Sigmoid colon (tissue), 6 donors: ENCODE measurements at regions not wholly inside any gene's neighbourhood (a gene's known extent, or its start where the extent isn't known, plus 50 kb on each side); places are given as distances from the start of the nearest gene placed in this dataset.

Source experiments
- DNase-seq: peaks from one replicate; pipeline ENCODE4 v3.0.0-alpha.2; 2019
- H3K27ac ChIP-seq, 4 donors: fragments of 200-600 bp; sonication (generic); one replicate each; pipeline ENCODE4 v1.5.1; 2016 to 2019; ENCODE audit warnings: mild to moderate bottlenecking in 1 of 4
- H3K27me3 ChIP-seq, 3 donors: fragments of 200-600 bp; sonication (generic); one replicate each; pipeline ENCODE4 v1.5.1; 2019; ENCODE audit warnings: mild to moderate bottlenecking in 1 of 3
- H3K36me3 ChIP-seq, 4 donors: fragments of 200-600 bp; sonication (generic); one replicate each; pipeline ENCODE4 v1.5.1; 2016 to 2019
- H3K4me1 ChIP-seq, 4 donors: fragments of 200-600 bp; sonication (generic); one replicate each; pipeline ENCODE4 v1.5.1; 2017 to 2019
- H3K4me3 ChIP-seq, 4 donors: fragments of 200-600 bp; sonication (generic); one replicate each; pipeline ENCODE4 v1.5.1; 2017 to 2019; ENCODE audit warnings: mild to moderate bottlenecking in 2 of 4, moderate library complexity in 1 of 4
- H3K9me3 ChIP-seq, 4 donors: fragments of 200-600 bp in 3 of 4; sonication (generic) in 3 of 4; one replicate each; pipeline versions ENCODE4 v1.5.1 to v1.6.1; 2013 to 2019
- EP300 ChIP-seq, 4 donors: sonication (generic); formaldehyde crosslinking; IDR thresholded peaks; one replicate each; pipeline ENCODE4 v1.6.1; 2017; ENCODE audit warnings: antibody characterized with exemption in 4 of 4
- POLR2A ChIP-seq, 2 donors: fragments of 450-650 bp; IDR thresholded peaks; one replicate each; pipeline ENCODE4 v1.6.1; 2016; ENCODE audit warnings: antibody characterized with exemption in 2 of 2, mild to moderate bottlenecking in 2 of 2, moderate library complexity in 2 of 2
- POLR2AphosphoS5 ChIP-seq, 4 donors: sonication (generic); formaldehyde crosslinking; IDR thresholded peaks; one replicate each; pipeline ENCODE4 v1.6.1; 2017; ENCODE audit warnings: antibody characterized with exemption in 4 of 4
- WGBS, 2 donors: extraction: QIAGEN DNeasy Blood & Tissue Kit; methylation state at CpG; one replicate each; pipeline ENCODE4 v1.1.7; 2013; 5-methylcytosine and 5-hydroxymethylcytosine counted together
- intact Hi-C: fragments of 100-400 bp; cut with DNase I; formaldehyde crosslinking; loops from one replicate; pipeline ENCODE4 v1.15.1; 2023
- TF ChIP-seq, protein P1 (sequence below), 4 experiments: fragments of 450-650 bp in 3 of 4; fragments of 200-600 bp in 1 of 4; IDR thresholded peaks; one replicate each; pipeline ENCODE4 v1.5.1; 2016 to 2019; ENCODE audit warnings: antibody characterized with exemption in 4 of 4, mild to moderate bottlenecking in 3 of 4, moderate library complexity in 2 of 4
- donor health status: healthy with polysubstance abuse.
- donor health status: healthy.

DNA sequence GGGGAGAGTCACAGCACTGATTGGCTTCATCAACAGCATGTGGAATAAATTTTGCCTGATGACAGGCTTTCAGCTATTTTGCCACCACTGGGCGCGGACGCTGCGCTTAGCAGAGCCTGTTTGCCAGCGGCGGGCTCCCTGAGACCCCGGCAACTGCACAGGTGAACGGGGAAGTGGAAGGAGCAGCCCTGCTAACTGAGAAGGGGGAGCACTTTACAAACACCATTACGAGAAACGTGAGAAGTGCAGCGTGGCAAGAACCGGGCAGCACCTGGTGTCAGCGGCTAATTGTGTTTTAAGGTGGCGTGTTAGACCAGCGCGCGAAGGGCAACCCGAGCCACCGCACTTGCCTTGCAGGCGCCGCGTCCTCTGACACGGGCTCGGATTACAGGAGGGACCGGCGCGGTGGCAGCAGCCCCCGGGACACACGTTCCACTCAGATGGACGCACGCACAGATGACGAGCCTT lies 307.8 kb upstream of the ARRDC4 start:
- peak overlapping the region in 2 of 4 donors; percentile 21 to 24 for H3K4me3 ChIP-seq
- peaks cover 0 to 19% (median 0%) of the 10 kb centered on the region in 3 donors for H3K27me3 ChIP-seq
- H3K27ac ChIP-seq = no peak overlapping the region

DNA sequence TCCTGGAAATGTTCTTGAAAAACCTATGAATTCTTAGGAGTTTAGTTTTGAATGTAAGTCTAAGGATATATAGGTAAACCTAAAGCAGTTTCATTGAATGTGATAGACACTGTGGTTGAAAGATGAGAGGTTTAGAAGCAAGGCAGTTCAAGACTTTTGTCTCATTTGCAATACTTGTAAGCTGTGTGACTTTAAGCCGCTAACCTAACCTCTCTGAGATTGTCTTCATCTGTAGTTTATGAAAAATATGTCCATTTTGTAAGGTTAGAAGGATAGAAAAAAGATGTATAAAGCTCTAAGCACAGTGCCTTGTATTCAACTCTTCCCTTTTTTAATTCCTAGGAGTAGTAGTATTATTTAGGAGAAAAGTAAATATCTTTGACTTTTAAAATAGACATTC lies 306.6 kb upstream of the ARRDC4 start:
- H3K27me3 ChIP-seq = peaks cover 0 to 19% (median 0%) of the 10 kb centered on the region in 3 donors

More for the DNA sequence above, 307.8 kb upstream of the ARRDC4 start:
- intact Hi-C loops = no loop called here
- no peak for TF ChIP-seq POLR2A (IDR thresholded peaks at IDR 0.05)
- TF ChIP-seq, protein P1, sequence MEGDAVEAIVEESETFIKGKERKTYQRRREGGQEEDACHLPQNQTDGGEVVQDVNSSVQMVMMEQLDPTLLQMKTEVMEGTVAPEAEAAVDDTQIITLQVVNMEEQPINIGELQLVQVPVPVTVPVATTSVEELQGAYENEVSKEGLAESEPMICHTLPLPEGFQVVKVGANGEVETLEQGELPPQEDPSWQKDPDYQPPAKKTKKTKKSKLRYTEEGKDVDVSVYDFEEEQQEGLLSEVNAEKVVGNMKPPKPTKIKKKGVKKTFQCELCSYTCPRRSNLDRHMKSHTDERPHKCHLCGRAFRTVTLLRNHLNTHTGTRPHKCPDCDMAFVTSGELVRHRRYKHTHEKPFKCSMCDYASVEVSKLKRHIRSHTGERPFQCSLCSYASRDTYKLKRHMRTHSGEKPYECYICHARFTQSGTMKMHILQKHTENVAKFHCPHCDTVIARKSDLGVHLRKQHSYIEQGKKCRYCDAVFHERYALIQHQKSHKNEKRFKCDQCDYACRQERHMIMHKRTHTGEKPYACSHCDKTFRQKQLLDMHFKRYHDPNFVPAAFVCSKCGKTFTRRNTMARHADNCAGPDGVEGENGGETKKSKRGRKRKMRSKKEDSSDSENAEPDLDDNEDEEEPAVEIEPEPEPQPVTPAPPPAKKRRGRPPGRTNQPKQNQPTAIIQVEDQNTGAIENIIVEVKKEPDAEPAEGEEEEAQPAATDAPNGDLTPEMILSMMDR (IDR thresholded peaks at IDR 0.05) = no peak
- no peak for TF ChIP-seq POLR2AphosphoS5 (IDR thresholded peaks at IDR 0.05)
- no peak for TF ChIP-seq EP300 (IDR thresholded peaks at IDR 0.05)
- WGBS, 2 donors = 9 to 19% methylated on average over 32 of the region's 32 CpGs
- Histone ChIP-seq H3K9me3 (no peaks in the 10 kb centered on the region), H3K36me3 (no peaks in the 10 kb centered on the region), H3K4me1 (peaks cover 0 to 8% (median 4%) of the 10 kb centered on the region in 4 donors)
- no peak for DNase-seq

DNA sequence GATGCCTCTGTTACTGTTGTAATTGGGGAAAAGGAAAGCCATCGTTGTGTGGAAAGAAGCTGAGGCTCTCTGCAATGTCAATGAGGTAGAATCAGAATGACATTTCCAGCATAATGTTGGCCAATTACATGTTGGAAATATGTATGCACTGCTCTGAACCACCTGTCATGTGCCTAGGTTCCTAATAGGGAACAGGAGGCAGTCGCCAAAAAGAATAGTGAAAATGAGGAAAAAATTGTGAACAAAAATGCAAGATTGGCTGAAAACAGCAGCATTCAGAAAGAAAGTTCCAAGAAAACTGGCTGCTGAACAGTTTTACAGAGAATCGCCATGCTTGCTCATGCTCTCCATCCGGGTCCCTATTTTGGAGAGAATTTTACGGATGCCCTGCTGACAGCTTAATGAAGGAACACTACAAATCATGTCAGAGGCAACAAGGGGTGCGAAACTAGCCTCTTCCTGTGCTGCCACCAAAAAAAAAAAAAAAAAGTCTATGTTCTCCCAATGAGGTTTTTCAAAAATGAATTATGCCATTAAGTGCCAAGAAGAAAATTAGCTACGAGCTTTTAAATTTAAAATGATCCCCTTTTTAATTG lies 305.9 kb upstream of the ARRDC4 start:
- Histone ChIP-seq H3K36me3 (no peaks in the 10 kb centered on the region), H3K4me3 (no peak overlapping the region), H3K9me3 (no peaks in the 10 kb centered on the region), H3K27ac (no peak overlapping the region), H3K4me1 (peaks cover 0 to 8% (median 4%) of the 10 kb centered on the region in 4 donors), H3K27me3 (peaks cover 0 to 19% (median 0%) of the 10 kb centered on the region in 3 donors)
- WGBS, 2 donors = 35 to 78% methylated on average over 7 of the region's 7 CpGs
- TF ChIP-seq EP300 (IDR thresholded peaks at IDR 0.05) (no peak), POLR2A (IDR thresholded peaks at IDR 0.05) (no peak), POLR2AphosphoS5 (IDR thresholded peaks at IDR 0.05) (no peak)
- TF ChIP-seq, protein P1 (IDR thresholded peaks at IDR 0.05) = no peak
- no peak for DNase-seq
- intact Hi-C loops = no loop called here

More for the DNA sequence above, 306.6 kb upstream of the ARRDC4 start:
- Histone ChIP-seq H3K4me3 (no peak overlapping the region), H3K36me3 (no peaks in the 10 kb centered on the region), H3K9me3 (no peaks in the 10 kb centered on the region), H3K4me1 (peaks cover 0 to 8% (median 4%) of the 10 kb centered on the region in 4 donors), H3K27ac (no peak overlapping the region)
- 93 to 97% methylated on average over 1 of the region's 1 CpG for whole genome bisulfite sequencing, 2 donors
- TF ChIP-seq POLR2AphosphoS5 (IDR thresholded peaks at IDR 0.05) (no peak), POLR2A (IDR thresholded peaks at IDR 0.05) (no peak), EP300 (IDR thresholded peaks at IDR 0.05) (no peak)
- TF ChIP-seq, protein P1 (IDR thresholded peaks at IDR 0.05) = no peak
- no peak for DNase-seq
- intact Hi-C loops = no loop called here

DNA sequence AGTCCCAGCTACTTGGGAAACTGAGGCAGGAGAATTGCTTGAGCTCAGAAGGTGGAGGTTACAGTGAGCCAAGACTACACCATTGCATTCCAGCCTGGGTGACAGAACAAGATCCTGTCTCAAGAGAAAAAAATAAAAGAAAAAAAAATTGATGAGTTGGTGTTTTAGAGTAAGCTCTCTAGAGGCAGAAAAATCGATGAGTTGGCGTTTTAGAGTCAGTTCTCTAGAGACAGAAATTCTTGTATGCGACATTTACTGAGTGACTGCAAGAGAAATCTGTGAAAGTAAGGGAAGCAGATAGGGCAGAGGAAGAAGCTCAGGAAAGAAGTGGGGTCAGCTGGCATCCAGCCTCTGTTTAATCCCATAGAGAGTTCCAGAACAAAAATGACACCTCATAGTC lies 298.7 kb upstream of the ARRDC4 start:
- Histone ChIP-seq H3K36me3 (no peaks in the 10 kb centered on the region), H3K27me3 (no peaks in the 10 kb centered on the region), H3K4me1 (no peaks in the 10 kb centered on the region), H3K4me3 (no peak overlapping the region), H3K27ac (no peak overlapping the region), H3K9me3 (no peaks in the 10 kb centered on the region)
- 72 to 94% methylated on average over 3 of the region's 3 CpGs for WGBS, 2 donors
- intact Hi-C loops = no loop called here
- TF ChIP-seq POLR2A (IDR thresholded peaks at IDR 0.05) = no peak
- no peak for TF ChIP-seq EP300 (IDR thresholded peaks at IDR 0.05)
- no peak for TF ChIP-seq POLR2AphosphoS5 (IDR thresholded peaks at IDR 0.05)
- TF ChIP-seq, protein P1 (IDR thresholded peaks at IDR 0.05) = no peak
- DNase-seq = no peak

DNA sequence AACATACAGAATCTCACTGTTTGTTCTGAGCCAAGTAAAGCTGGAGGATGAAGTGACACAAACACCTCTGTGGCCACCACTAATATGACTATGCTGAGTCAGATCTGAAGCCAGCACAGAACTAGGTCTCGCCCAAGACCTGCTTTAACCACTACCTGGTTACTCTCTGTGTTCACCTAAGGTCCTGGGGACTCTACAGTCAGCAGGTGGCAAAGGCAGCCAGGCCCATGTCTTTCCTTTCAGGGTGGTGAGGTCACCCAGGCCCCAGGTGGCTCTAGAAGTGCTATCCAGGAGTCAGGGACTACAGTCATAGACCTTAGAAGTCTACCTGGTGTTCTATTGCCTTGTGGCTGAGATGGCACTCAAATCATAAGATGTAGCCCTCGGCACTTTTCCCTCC lies 287.9 kb upstream of the ARRDC4 start:
- TF ChIP-seq POLR2A (IDR thresholded peaks at IDR 0.05) (no peak), POLR2AphosphoS5 (IDR thresholded peaks at IDR 0.05) (no peak), EP300 (IDR thresholded peaks at IDR 0.05) (no peak)
- TF ChIP-seq, protein P1 (IDR thresholded peaks at IDR 0.05) = no peak
- Histone ChIP-seq H3K4me3 (no peak overlapping the region), H3K36me3 (no peaks in the 10 kb centered on the region), H3K27me3 (no peaks in the 10 kb centered on the region), H3K27ac (no peak overlapping the region), H3K9me3 (no peaks in the 10 kb centered on the region), H3K4me1 (no peaks in the 10 kb centered on the region)
- WGBS, 2 donors = 93 to 94% methylated on average over 2 of the region's 2 CpGs
- no peak for DNase-seq
- intact Hi-C loops = no loop called here
